ENCODE measurements at regions not wholly inside any gene's neighbourhood (a gene's known extent, or its start where the extent isn't known, plus 50 kb on each side); places are given as distances from the start of the nearest gene placed in this dataset.

GRCh38 chr5:118220556-118221195 is 767.7 kb downstream of the DTWD2 start (continued):
- no peak for TF ChIP-seq ERG (CRISPR knock-in tag; IDR thresholded peaks at IDR 0.05)
- no peak for TF ChIP-seq ELF4 (CRISPR knock-in tag; IDR thresholded peaks at IDR 0.05; ENCODE audit: low read depth)
- no peak for TF ChIP-seq KAT7 (CRISPR knock-in tag; IDR thresholded peaks at IDR 0.05; ENCODE audit: borderline replicate concordance)
- TF ChIP-seq USF2 (CRISPR knock-in tag; IDR thresholded peaks at IDR 0.05) = no peak

GRCh38 chr5:118211606-118212005 is 776.7 kb downstream of the DTWD2 start:
- CTCF ChIA-PET = no interaction called here
- DNase-seq (ENCODE audit: low spot score) (no peak), ATAC-seq (no peak)
- POLR2A ChIA-PET = no interaction called here
- Mint-ChIP-seq H3K36me3 (peaks cover 31% of the 10 kb centered on the region), H3K9me3 (peaks cover 54% of the 10 kb centered on the region), H3K27me3 (ENCODE audit: low read depth) (peaks cover 3% of the 10 kb centered on the region; the same call in 1 of the 2 replicates), H3K27ac (no peak overlapping the region), H3K4me3 (no peak overlapping the region), H3K4me1 (peaks cover 4% of the 10 kb centered on the region)
- TF ChIP-seq TP53 (CRISPR knock-in tag; IDR thresholded peaks at IDR 0.05) (no peak), ARID4B (CRISPR knock-in tag; IDR thresholded peaks at IDR 0.05; ENCODE audit: borderline replicate concordance) (no peak), CDX4 (CRISPR knock-in tag; IDR thresholded peaks at IDR 0.05; ENCODE audit: borderline replicate concordance) (no peak), ZNF396 (CRISPR knock-in tag; IDR thresholded peaks at IDR 0.05; ENCODE audit: borderline replicate concordance) (no peak), ZSCAN18 (CRISPR knock-in tag; IDR thresholded peaks at IDR 0.05) (no peak), ZNF425 (CRISPR knock-in tag; conservative IDR thresholded peaks at IDR 0.05) (no peak), EMX1 (CRISPR knock-in tag; IDR thresholded peaks at IDR 0.05) (no peak), NR3C1 (CRISPR knock-in tag; conservative IDR thresholded peaks at IDR 0.05; ENCODE audit: low read depth) (no peak)
